ENCODE measurements at regions not wholly inside any gene's neighbourhood (a gene's known extent, or its start where the extent isn't known, plus 50 kb on each side); places are given as distances from the start of the nearest gene placed in this dataset.

DNA sequence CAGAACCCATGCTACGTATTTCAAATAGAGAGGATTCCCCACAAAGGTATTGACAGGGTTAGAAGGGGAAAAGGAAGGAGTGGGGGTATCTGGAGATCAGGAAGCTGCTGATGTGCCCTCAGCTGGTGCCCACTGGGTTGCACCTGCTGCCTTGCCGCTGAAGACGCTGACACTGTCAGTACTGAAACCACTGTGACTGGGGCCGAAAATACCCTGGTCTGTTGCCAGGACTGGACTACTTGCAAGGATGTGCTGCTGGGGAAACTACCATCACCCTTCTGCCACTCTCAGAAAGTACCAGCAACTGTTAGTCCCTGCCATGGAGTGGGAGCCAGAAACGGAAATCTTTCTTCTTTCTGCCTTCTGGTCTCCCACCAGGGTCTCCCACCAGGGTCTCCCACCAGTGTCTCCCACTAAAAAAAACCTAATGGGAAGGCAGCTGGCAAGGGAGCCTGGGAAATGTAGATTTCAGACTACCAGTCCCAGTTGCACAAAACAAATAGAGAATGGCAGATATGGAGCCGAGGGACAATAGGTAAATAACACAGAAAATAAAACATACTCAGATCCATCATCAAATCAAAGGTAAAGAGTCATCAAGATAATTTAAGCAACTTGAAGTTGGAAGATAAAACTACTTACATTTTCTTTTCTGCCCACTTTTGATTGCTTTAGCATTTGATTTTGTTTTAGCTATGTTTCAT is 204.8 kb downstream of the TPBG start:
- Histone ChIP-seq H3K27me3 (no peaks in the 10 kb centered on the region), H3K4me3 (no peak overlapping the region), H3K9me3 (no peaks in the 10 kb centered on the region), H3K36me3 (no peaks in the 10 kb centered on the region), H3K4me1 (no peaks in the 10 kb centered on the region), H3K27ac (no peak overlapping the region)
- TF ChIP-seq POLR2A (IDR thresholded peaks at IDR 0.05) (no peak), EP300 (IDR thresholded peaks at IDR 0.05) (no peak)
- 61 to 76% (median 64%) methylated on average over 6 of the region's 6 CpGs for WGBS, 5 donors
- DNase-seq = no peak
- intact Hi-C loops (cut with DNase I; ENCODE audit: low total_unique reads) = no loop called here

- no peak for TF ChIP-seq POLR2AphosphoS5 (IDR thresholded peaks at IDR 0.05)
- TF ChIP-seq EP300 (IDR thresholded peaks at IDR 0.05) = no peak
- TF ChIP-seq, protein P1, sequence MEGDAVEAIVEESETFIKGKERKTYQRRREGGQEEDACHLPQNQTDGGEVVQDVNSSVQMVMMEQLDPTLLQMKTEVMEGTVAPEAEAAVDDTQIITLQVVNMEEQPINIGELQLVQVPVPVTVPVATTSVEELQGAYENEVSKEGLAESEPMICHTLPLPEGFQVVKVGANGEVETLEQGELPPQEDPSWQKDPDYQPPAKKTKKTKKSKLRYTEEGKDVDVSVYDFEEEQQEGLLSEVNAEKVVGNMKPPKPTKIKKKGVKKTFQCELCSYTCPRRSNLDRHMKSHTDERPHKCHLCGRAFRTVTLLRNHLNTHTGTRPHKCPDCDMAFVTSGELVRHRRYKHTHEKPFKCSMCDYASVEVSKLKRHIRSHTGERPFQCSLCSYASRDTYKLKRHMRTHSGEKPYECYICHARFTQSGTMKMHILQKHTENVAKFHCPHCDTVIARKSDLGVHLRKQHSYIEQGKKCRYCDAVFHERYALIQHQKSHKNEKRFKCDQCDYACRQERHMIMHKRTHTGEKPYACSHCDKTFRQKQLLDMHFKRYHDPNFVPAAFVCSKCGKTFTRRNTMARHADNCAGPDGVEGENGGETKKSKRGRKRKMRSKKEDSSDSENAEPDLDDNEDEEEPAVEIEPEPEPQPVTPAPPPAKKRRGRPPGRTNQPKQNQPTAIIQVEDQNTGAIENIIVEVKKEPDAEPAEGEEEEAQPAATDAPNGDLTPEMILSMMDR (IDR thresholded peaks at IDR 0.05) = no peak
- no peak for TF ChIP-seq POLR2A (IDR thresholded peaks at IDR 0.05)
- Histone ChIP-seq H3K36me3 (no peaks in the 10 kb centered on the region), H3K9me3 (no peaks in the 10 kb centered on the region), H3K4me1 (no peaks in the 10 kb centered on the region), H3K27me3 (no peaks in the 10 kb centered on the region), H3K27ac (no peak overlapping the region), H3K4me3 (no peak overlapping the region)
- 88 to 97% (median 96%) methylated on average over 1 of the region's 1 CpG for WGBS, 5 donors
- no peak for DNase-seq
- intact Hi-C loops (cut with DNase I; ENCODE audit: low total_unique reads) = no loop called here
Observed at GRCh38 chr6:82569022-82569421, 205.4 kb downstream of the TPBG start.

DNA sequence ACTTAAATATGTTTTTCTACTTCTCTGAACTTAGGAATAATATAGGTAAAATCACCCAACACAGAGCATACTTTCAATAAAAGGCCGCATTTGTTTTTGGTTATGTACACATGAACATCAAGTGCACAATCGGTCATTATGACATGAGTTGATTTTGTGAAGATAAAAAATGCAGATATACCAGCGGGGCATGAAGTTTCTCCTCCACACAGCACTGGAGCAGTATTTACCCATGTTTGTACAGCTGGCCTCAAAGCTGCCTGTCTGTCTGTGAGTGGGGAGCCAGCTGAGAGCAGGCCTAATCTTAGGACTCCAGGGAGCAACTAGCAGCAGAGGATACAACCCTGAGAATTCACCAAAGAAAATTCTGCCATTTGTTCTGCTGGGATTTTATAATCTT is 206.5 kb downstream of the TPBG start:
- TF ChIP-seq EP300 (IDR thresholded peaks at IDR 0.05) = no peak
- TF ChIP-seq POLR2A (IDR thresholded peaks at IDR 0.05) = no peak
- no peak for TF ChIP-seq POLR2AphosphoS5 (IDR thresholded peaks at IDR 0.05)
- TF ChIP-seq, protein P1 (IDR thresholded peaks at IDR 0.05) = no peak
- 23 to 59% (median 33%) methylated on average over 3 of the region's 3 CpGs for WGBS, 5 donors
- peak in 1 of 2 donors; percentile 38 for DNase-seq
- Histone ChIP-seq H3K4me1 (no peaks in the 10 kb centered on the region), H3K27ac (no peak overlapping the region), H3K27me3 (no peaks in the 10 kb centered on the region), H3K4me3 (no peak overlapping the region), H3K36me3 (no peaks in the 10 kb centered on the region), H3K9me3 (no peaks in the 10 kb centered on the region)
- intact Hi-C loops (cut with DNase I; ENCODE audit: low total_unique reads) = no loop called here

- intact Hi-C loops (cut with DNase I; ENCODE audit: low total_unique reads) = no loop called here
- TF ChIP-seq EP300 (IDR thresholded peaks at IDR 0.05) = no peak
- TF ChIP-seq, protein P1 (IDR thresholded peaks at IDR 0.05) = no peak
- TF ChIP-seq POLR2A (IDR thresholded peaks at IDR 0.05) = no peak
- TF ChIP-seq POLR2AphosphoS5 (IDR thresholded peaks at IDR 0.05) = no peak
- no peak overlapping the region for H3K4me3 ChIP-seq
- H3K27me3 ChIP-seq = no peaks in the 10 kb centered on the region
- 48 to 75% (median 66%) methylated on average over 2 of the region's 2 CpGs for WGBS, 5 donors
- peaks cover 0 to 12% (median 8%) of the 10 kb centered on the region in 4 donors for H3K9me3 ChIP-seq
- no peak overlapping the region for H3K27ac ChIP-seq
- no peaks in the 10 kb centered on the region for H3K4me1 ChIP-seq
- no peaks in the 10 kb centered on the region for H3K36me3 ChIP-seq
- DNase-seq = no peak
Observed at GRCh38 chr6:82571455-82571854, 207.8 kb downstream of the TPBG start.

DNA sequence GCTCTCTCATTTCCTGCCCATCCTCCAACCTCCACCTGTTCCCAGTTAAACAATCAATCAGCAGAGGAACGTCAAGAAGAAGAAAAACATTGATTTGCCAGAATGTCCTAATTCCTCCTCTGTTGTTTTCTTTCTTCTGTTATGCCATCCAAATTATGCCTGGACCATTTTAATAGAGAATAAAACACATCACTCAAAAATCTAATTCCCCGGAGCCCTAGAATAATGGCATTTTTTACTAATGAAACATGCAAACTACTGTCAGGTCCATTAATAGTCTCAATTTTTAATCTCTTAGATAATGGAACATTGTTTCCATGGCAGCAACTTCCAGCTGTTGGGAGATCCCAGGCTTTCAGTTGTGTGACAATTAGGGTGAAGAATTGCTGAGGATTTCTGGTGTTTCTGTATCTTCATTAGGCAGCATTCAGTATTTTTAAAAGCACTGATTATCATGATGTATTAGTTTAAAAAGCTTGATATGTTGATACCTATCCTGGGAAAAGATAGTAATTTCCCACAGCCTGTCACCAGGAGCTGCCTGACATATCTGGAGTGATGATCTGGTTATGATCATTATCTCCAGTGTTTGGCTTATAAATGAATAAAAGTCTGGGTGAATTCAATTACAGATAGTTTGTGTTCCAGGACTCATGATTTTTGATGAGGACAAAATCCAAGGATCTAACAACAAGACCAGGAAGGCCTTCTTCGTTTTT is 209.8 kb downstream of the TPBG start:
- H3K27ac ChIP-seq = no peak overlapping the region
- 51 to 59% (median 55%) methylated on average over 3 of the region's 3 CpGs for WGBS, 5 donors
- TF ChIP-seq, protein P1 (IDR thresholded peaks at IDR 0.05) = no peak
- TF ChIP-seq EP300 (IDR thresholded peaks at IDR 0.05) (no peak), POLR2A (IDR thresholded peaks at IDR 0.05) (no peak), POLR2AphosphoS5 (IDR thresholded peaks at IDR 0.05) (no peak)
- no peaks in the 10 kb centered on the region for H3K4me1 ChIP-seq
- H3K36me3 ChIP-seq = no peaks in the 10 kb centered on the region
- no peak for DNase-seq
- H3K27me3 ChIP-seq = no peaks in the 10 kb centered on the region
- intact Hi-C loops (cut with DNase I; ENCODE audit: low total_unique reads) = no loop called here
- peaks cover 0 to 19% (median 15%) of the 10 kb centered on the region in 4 donors for H3K9me3 ChIP-seq
- no peak overlapping the region for H3K4me3 ChIP-seq
